ENCODE measurements at regions not wholly inside any gene's neighbourhood (a gene's known extent, or its start where the extent isn't known, plus 50 kb on each side); places are given as distances from the start of the nearest gene placed in this dataset.

DNA sequence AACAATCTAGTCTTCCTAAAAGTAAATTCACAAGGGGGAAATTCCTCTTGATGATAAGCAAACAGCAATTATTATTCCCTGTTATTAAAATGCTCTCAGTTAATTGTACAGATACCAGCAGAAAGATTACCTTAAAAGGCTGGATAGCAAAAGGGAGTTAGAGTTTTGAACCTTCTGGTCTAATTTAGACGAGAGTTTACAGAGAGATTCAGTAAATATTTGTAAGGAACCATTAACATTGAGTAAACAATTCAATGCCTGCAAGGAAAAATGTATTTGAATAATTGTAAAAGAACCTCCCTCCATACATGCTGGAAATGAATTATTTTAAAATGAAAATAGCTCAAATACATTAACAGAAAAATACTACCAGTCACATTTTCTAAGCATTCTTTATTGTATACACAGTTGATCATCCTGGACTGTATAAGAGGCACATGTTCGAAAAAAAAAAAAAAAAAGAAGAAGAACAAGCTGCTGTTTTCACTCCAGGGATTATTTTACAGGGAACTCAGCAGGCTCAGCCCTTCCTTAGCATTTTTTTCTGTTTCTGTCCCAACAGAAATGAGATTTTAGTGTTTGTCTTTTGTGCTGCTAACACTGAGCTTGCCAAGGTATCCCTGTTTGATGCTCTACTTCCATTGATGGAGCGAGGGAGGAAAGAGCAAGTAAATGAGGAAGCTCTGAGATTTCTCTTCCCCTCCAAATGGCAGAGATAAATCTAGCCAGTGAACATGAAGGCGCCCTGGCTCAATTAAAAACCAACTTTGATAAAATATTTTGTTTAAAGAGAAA, 141.1 kb downstream of the ENC1 start:
- CTCF ChIA-PET (ENCODE audit: partially characterized antibody) = no interaction called here
- H3K4me1 Mint-ChIP-seq = no peaks in the 10 kb centered on the region
- no peaks in the 10 kb centered on the region for H3K36me3 Mint-ChIP-seq

DNA sequence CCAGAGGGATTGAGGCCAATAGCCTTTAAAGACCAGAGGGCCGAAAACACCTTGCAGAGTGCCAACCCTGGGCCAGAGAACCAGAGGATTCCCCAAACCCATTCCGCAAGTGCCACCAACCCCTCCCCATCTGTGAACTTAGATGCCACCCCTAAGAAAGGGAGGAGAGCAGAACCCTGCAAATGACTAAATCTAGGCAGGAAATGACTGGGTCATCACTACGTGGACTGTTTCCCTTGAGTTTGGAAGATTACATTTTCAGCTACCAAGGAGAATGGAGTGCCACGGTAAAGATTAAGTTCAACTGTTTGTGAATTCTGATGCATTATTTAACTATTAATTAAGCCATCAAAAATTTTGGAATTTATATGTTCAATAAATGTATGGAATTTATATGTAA, 142.8 kb downstream of the ENC1 start:
- no peak overlapping the region for H3K27ac Mint-ChIP-seq
- Histone ChIP-seq H3K9me3 (ENCODE audit: control insufficient read depth in 1 of 2, low read length in 2 of 2) (no peaks in the 10 kb centered on the region), H3K27ac (ENCODE audit: low read depth, low read length) (no peak overlapping the region), H3K27me3 (ENCODE audit: insufficient read depth, low read length) (no peaks in the 10 kb centered on the region), H3K4me1 (ENCODE audit: insufficient read depth, low read length) (no peaks in the 10 kb centered on the region), H3K36me3 (ENCODE audit: insufficient read depth, low read length) (no peaks in the 10 kb centered on the region), H3K4me3 (ENCODE audit: low read length in 2 of 2) (no peak overlapping the region)
- no peak overlapping the region for H3K4me3 Mint-ChIP-seq
- H3K36me3 Mint-ChIP-seq = no peaks in the 10 kb centered on the region
- H3K9me3 Mint-ChIP-seq = peaks cover 0 to 2% (median 0%) of the 10 kb centered on the region in 8 donors
- no peaks in the 10 kb centered on the region for H3K4me1 Mint-ChIP-seq
- no peak for DNase-seq
- H3K27me3 Mint-ChIP-seq = peaks cover 3 to 5% of the 10 kb centered on the region in 2 donors
- ChIA-PET CTCF (ENCODE audit: partially characterized antibody) (no interaction called here), POLR2A (ENCODE audit: partially characterized antibody) (no interaction called here)
- intact Hi-C loops (cut with micrococcal nuclease) = no loop called here

More for the DNA sequence above, 141.1 kb downstream of the ENC1 start:
- Histone ChIP-seq H3K9me3 (ENCODE audit: control insufficient read depth in 1 of 2, low read length in 2 of 2) (no peaks in the 10 kb centered on the region), H3K36me3 (ENCODE audit: insufficient read depth, low read length) (no peaks in the 10 kb centered on the region), H3K4me1 (ENCODE audit: insufficient read depth, low read length) (no peaks in the 10 kb centered on the region), H3K27me3 (ENCODE audit: insufficient read depth, low read length) (no peaks in the 10 kb centered on the region), H3K27ac (ENCODE audit: low read depth, low read length) (no peak overlapping the region), H3K4me3 (ENCODE audit: low read length in 2 of 2) (no peak overlapping the region)
- POLR2A ChIA-PET (ENCODE audit: partially characterized antibody) = no interaction called here
- H3K4me3 Mint-ChIP-seq = no peak overlapping the region
- intact Hi-C loops (cut with micrococcal nuclease) = no loop called here
- peaks cover under 1 to 3% of the 10 kb centered on the region in 2 donors for H3K27me3 Mint-ChIP-seq
- no peak for DNase-seq
- H3K9me3 Mint-ChIP-seq = peaks cover 0 to under 1% (median 0%) of the 10 kb centered on the region in 8 donors
- H3K27ac Mint-ChIP-seq = no peak overlapping the region

DNA sequence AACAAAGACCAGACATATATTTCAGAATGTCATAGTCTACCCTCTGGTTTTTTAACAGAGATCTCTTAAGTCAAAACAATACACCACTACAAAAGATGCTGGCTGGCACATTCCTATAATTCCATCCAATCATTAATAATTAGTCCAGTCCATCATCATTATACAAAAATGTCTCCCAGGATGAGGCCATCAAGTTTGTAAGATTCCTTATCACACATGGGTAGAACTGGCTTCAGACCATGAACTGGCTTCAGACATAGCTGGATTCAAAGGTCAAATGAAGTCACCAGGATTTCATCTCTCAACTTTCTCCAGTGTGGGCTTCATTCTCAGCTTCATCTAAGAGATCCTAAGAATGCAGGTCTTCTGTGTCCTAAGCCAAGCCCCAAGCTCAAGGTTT, 147.1 kb downstream of the ENC1 start:
- Mint-ChIP-seq H3K9me3 (peaks cover 0 to 2% (median 0%) of the 10 kb centered on the region in 8 donors), H3K36me3 (no peaks in the 10 kb centered on the region), H3K4me1 (no peaks in the 10 kb centered on the region), H3K27ac (no peak overlapping the region), H3K27me3 (peaks cover 5 to 6% of the 10 kb centered on the region in 2 donors), H3K4me3 (no peak overlapping the region)
- POLR2A ChIA-PET (ENCODE audit: partially characterized antibody) = no interaction called here
- no peaks in the 10 kb centered on the region for H3K27me3 ChIP-seq (ENCODE audit: insufficient read depth, low read length)
- no peak for DNase-seq
- no peaks in the 10 kb centered on the region for H3K9me3 ChIP-seq (ENCODE audit: control insufficient read depth in 1 of 2, low read length in 2 of 2)
- CTCF ChIA-PET (ENCODE audit: partially characterized antibody) = no interaction called here
- H3K4me1 ChIP-seq (ENCODE audit: insufficient read depth, low read length) = no peaks in the 10 kb centered on the region
- no peak overlapping the region for H3K27ac ChIP-seq (ENCODE audit: low read depth, low read length)
- intact Hi-C loops (cut with micrococcal nuclease) = no loop called here
- H3K4me3 ChIP-seq (ENCODE audit: low read length in 2 of 2) = no peak overlapping the region
- no peaks in the 10 kb centered on the region for H3K36me3 ChIP-seq (ENCODE audit: insufficient read depth, low read length)

DNA sequence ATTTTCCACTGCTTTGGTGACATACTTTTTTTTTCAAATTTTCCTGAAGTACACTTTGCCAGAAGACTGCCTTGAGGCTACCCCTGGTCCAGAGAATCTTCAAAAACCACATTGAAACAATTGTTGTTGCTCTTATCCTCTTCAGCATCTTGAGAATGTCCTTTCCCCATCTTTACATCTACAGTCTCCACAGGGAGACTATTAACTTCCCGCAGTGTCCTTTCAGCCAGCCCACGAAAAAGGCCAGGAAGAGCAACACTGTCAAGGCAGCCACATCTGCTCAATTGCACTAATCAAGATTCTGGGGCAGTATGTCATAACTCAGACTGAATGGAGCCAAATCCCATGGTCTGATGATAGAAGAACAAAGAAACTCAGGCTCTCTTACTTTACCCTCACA, 148.3 kb downstream of the ENC1 start:
- Histone ChIP-seq H3K9me3 (ENCODE audit: control insufficient read depth in 1 of 2, low read length in 2 of 2) (no peaks in the 10 kb centered on the region), H3K4me1 (ENCODE audit: insufficient read depth, low read length) (no peaks in the 10 kb centered on the region), H3K4me3 (ENCODE audit: low read length in 2 of 2) (no peak overlapping the region), H3K27me3 (ENCODE audit: insufficient read depth, low read length) (no peaks in the 10 kb centered on the region), H3K27ac (ENCODE audit: low read depth, low read length) (no peak overlapping the region), H3K36me3 (ENCODE audit: insufficient read depth, low read length) (no peaks in the 10 kb centered on the region)
- H3K4me1 Mint-ChIP-seq = no peaks in the 10 kb centered on the region
- peaks cover 0 to 2% (median 0%) of the 10 kb centered on the region in 8 donors for H3K9me3 Mint-ChIP-seq
- no peak overlapping the region for H3K27ac Mint-ChIP-seq
- no peaks in the 10 kb centered on the region for H3K36me3 Mint-ChIP-seq
- intact Hi-C loops (cut with micrococcal nuclease) = no loop called here
- no peak for DNase-seq
- ChIA-PET POLR2A (ENCODE audit: partially characterized antibody) (no interaction called here), CTCF (ENCODE audit: partially characterized antibody) (no interaction called here)
- H3K27me3 Mint-ChIP-seq = peaks cover 5 to 6% of the 10 kb centered on the region in 2 donors
- no peak overlapping the region for H3K4me3 Mint-ChIP-seq

DNA sequence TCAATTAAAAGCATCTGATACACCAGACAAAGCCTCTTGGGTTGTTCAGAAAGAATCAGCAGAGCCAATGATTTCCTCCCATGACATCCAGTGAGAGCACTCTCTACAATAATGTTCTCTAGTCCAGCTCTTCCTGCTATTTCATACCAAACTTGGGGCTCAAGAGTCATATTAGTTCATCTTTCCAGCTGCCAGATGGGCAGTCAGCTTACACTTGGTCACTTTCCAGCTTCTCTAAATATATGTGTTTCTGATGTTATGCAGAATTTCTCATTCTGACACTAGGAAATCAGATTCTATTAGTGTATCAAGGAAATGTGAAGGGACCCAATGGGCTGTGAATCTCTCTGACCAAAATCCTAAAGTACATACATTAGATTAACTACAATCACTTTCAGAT, 148.9 kb downstream of the ENC1 start:
- intact Hi-C loops (cut with micrococcal nuclease) = no loop called here
- Mint-ChIP-seq H3K27ac (no peak overlapping the region), H3K36me3 (no peaks in the 10 kb centered on the region), H3K4me3 (no peak overlapping the region), H3K9me3 (peaks cover 0 to 2% (median 0%) of the 10 kb centered on the region in 8 donors), H3K27me3 (peaks cover 5 to 6% of the 10 kb centered on the region in 2 donors), H3K4me1 (no peaks in the 10 kb centered on the region)
- H3K4me1 ChIP-seq (ENCODE audit: insufficient read depth, low read length) = no peaks in the 10 kb centered on the region
- POLR2A ChIA-PET (ENCODE audit: partially characterized antibody) = no interaction called here
- DNase-seq = no peak
- H3K27ac ChIP-seq (ENCODE audit: low read depth, low read length) = no peak overlapping the region
- no peaks in the 10 kb centered on the region for H3K9me3 ChIP-seq (ENCODE audit: control insufficient read depth in 1 of 2, low read length in 2 of 2)
- H3K4me3 ChIP-seq (ENCODE audit: low read length in 2 of 2) = no peak overlapping the region
- H3K27me3 ChIP-seq (ENCODE audit: insufficient read depth, low read length) = no peaks in the 10 kb centered on the region
- CTCF ChIA-PET (ENCODE audit: partially characterized antibody) = no interaction called here
- H3K36me3 ChIP-seq (ENCODE audit: insufficient read depth, low read length) = no peaks in the 10 kb centered on the region

DNA sequence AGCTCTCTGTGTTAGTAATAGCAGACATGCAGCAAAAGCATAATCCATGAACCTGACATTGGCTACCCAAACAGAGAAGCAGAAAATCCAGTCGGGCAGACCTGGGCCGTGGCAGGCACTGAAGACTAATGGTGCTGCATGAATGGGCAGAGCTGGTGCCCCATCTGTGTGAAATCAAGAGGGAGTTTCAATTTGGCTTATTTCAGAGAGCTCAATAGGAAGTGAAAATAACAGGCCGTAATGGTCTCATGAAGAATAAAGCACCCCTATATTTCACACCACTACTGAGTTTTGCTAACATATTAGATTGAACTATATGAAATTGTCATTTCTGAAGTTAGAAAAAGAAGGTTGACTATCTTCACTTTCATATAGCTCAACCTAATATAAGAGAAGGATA, 149.7 kb downstream of the ENC1 start:
- H3K4me1 Mint-ChIP-seq = no peaks in the 10 kb centered on the region
- Histone ChIP-seq H3K27ac (ENCODE audit: low read depth, low read length) (no peak overlapping the region), H3K4me1 (ENCODE audit: insufficient read depth, low read length) (no peaks in the 10 kb centered on the region), H3K36me3 (ENCODE audit: insufficient read depth, low read length) (no peaks in the 10 kb centered on the region), H3K27me3 (ENCODE audit: insufficient read depth, low read length) (no peaks in the 10 kb centered on the region), H3K9me3 (ENCODE audit: control insufficient read depth in 1 of 2, low read length in 2 of 2) (no peaks in the 10 kb centered on the region), H3K4me3 (ENCODE audit: low read length in 2 of 2) (no peak overlapping the region)
- no peak overlapping the region for H3K27ac Mint-ChIP-seq
- CTCF ChIA-PET (ENCODE audit: partially characterized antibody) = no interaction called here
- DNase-seq = no peak
- intact Hi-C loops (cut with micrococcal nuclease) = no loop called here
- peaks cover 0 to 2% (median 0%) of the 10 kb centered on the region in 8 donors for H3K9me3 Mint-ChIP-seq
- POLR2A ChIA-PET (ENCODE audit: partially characterized antibody) = no interaction called here
- no peaks in the 10 kb centered on the region for H3K36me3 Mint-ChIP-seq
- peaks cover 5 to 6% of the 10 kb centered on the region in 2 donors for H3K27me3 Mint-ChIP-seq
- no peak overlapping the region for H3K4me3 Mint-ChIP-seq

DNA sequence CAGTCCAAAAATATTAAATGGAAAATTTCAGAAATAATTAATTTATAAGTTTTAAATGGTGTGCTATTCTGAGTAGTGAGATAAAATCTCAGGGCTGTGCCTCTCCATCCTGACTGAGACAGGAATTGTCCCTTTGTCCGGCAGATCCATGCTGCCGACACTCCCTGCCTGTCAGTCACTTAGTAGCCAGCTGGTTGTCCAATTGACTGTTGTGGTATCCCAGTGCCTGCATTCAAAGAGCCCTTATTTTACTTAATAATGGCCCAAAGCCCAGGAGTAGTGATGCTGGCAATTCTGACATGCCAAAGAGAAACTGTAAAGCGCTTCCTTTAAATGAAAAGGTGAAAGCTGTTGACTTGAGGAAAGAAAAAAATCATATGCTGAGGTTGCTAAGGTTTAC, 157.5 kb downstream of the ENC1 start:
- H3K36me3 Mint-ChIP-seq = no peaks in the 10 kb centered on the region
- Histone ChIP-seq H3K27ac (ENCODE audit: low read depth, low read length) (no peak overlapping the region), H3K9me3 (ENCODE audit: control insufficient read depth in 1 of 2, low read length in 2 of 2) (no peaks in the 10 kb centered on the region), H3K4me3 (ENCODE audit: low read length in 2 of 2) (no peak overlapping the region), H3K4me1 (ENCODE audit: insufficient read depth, low read length) (no peaks in the 10 kb centered on the region), H3K27me3 (ENCODE audit: insufficient read depth, low read length) (no peaks in the 10 kb centered on the region), H3K36me3 (ENCODE audit: insufficient read depth, low read length) (no peaks in the 10 kb centered on the region)
- intact Hi-C loops (cut with micrococcal nuclease) = no loop called here
- H3K4me1 Mint-ChIP-seq = no peaks in the 10 kb centered on the region
- H3K9me3 Mint-ChIP-seq = no peaks in the 10 kb centered on the region
- no peak overlapping the region for H3K27ac Mint-ChIP-seq
- DNase-seq = no peak
- POLR2A ChIA-PET (ENCODE audit: partially characterized antibody) = no interaction called here
- CTCF ChIA-PET (ENCODE audit: partially characterized antibody) = no interaction called here
- H3K4me3 Mint-ChIP-seq = no peak overlapping the region
- peaks cover 2 to 5% of the 10 kb centered on the region in 2 donors for H3K27me3 Mint-ChIP-seq

All from CD4-positive, alpha-beta memory T cell (primary cell).